ENCODE measurements at regions not wholly inside any gene's neighbourhood (a gene's known extent, or its start where the extent isn't known, plus 50 kb on each side); places are given as distances from the start of the nearest gene placed in this dataset.
"Not testable (repeated sequence)": the region's sequence is repeated elsewhere in the genome, so short reads cannot be mapped to it uniquely, and the experiment has no call there.

- DNase-seq; ATAC-seq (ENCODE audit: poor library complexity); intact Hi-C loops (cut with DNase I): not testable (repeated sequence)
Measured at GRCh38 chr2:91559886-91560614, 2868.6 kb downstream of the RPIA start.

DNA sequence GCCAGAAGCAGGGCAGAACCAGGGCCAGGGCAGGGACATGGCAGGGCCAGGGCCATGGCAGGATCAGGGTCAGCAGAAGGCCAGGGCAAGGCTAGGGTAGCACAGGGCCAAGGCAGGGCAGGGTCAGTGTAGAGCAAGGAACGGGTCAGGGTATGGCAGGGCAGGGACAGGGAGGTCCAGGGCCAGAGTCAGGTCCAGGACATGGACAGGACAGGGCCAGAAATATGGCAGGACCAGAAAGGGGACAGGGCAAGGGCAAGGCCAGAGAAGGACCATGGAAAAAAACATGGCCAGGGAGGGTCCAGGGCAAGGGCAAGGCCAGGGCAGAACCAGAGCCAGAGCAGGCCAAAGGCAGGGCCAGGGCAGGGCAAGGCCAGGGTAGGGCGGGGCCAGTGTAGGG is 2870.7 kb downstream of the RPIA start:
- ATAC-seq (ENCODE audit: poor library complexity); intact Hi-C loops (cut with DNase I); DNase-seq: not testable (repeated sequence)

DNA sequence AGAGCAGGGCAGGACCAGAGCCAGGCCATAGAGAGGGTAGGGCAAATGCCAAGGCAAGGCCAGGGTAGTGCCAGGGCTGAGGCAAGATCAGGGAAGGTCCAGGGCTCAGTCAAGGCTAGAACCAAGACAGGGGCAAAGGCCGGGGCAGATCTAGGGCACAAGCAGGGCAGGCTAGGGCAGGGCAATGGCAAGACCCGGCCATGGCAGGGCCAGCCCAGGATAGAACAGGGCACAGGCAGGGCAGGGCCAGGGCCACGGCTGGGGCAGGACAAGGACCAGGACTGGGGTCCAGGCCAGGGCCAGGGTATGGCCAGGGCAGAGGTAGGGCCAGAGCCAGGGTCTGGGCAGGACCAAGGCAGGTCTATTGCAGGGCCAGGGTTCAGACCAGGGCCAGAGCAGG is 2873.2 kb downstream of the RPIA start:
- ATAC-seq (ENCODE audit: poor library complexity); DNase-seq; intact Hi-C loops (cut with DNase I): not testable (repeated sequence)

GRCh38 chr2:91565689-91566430 is 2874.4 kb downstream of the RPIA start:
- intact Hi-C loops (cut with DNase I); ATAC-seq (ENCODE audit: poor library complexity): not testable (repeated sequence)
- DNase-seq: peak; percentile 32

GRCh38 chr2:91566611-91567010 is 2875.1 kb downstream of the RPIA start:
- DNase-seq: peak; percentile 22
- ATAC-seq (ENCODE audit: poor library complexity); intact Hi-C loops (cut with DNase I): not testable (repeated sequence)

DNA sequence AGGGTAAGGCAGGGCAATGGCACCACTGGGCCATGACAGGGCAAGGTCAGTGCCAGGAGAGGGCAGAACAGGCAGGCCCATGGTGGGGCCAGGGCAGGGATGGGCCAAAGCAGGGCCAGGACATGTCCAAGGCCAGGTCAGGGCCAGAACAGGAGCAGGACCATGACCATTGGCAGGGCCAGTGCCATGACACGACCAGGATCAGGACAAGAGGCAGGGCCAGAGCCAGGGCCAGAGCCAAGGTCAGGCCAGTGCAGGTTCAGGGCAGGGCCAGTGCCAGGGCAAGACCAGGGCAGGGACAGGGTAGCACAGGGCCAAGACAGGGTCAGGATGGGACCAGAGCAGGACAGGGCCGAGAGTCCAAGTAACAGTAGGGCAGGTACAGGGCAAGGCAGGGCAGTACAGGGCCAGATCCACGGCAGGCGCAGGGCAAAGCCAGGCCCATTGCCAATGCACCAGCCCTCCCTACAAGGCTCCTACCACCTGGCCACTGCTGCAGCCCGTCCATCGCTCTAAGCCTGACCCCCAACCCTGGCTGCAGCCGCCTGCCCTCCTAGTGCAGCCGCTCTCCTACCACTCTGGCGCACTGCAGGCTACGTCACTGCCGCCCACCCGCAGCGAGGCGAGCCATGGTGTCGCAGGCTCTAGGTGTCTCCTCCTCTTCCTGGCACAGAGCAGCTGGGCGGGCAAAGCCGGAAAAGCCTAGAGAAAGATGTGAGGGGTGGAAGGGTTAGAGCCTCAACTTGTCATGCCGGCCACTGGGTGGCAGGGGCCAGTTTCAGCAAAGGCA is 2876.3 kb downstream of the RPIA start:
- ATAC-seq (ENCODE audit: poor library complexity); DNase-seq; intact Hi-C loops (cut with DNase I): not testable (repeated sequence)

GRCh38 chr2:91568391-91569338 is 2877.2 kb downstream of the RPIA start:
- intact Hi-C loops (cut with DNase I); DNase-seq; ATAC-seq (ENCODE audit: poor library complexity): not testable (repeated sequence)

GRCh38 chr2:91571239-91571923 is 2879.9 kb downstream of the RPIA start:
- intact Hi-C loops (cut with DNase I); ATAC-seq (ENCODE audit: poor library complexity); DNase-seq: not testable (repeated sequence)

- intact Hi-C loops (cut with DNase I); ATAC-seq (ENCODE audit: poor library complexity); DNase-seq: not testable (repeated sequence)
Measured at GRCh38 chr2:91573018-91573417, 2881.5 kb downstream of the RPIA start.

- DNase-seq; ATAC-seq (ENCODE audit: poor library complexity); intact Hi-C loops (cut with DNase I): not testable (repeated sequence)
Measured at GRCh38 chr2:91573755-91574154, 2882.3 kb downstream of the RPIA start.

GRCh38 chr2:91574255-91574654 is 2882.8 kb downstream of the RPIA start:
- DNase-seq; ATAC-seq (ENCODE audit: poor library complexity): not testable (repeated sequence)

DNA sequence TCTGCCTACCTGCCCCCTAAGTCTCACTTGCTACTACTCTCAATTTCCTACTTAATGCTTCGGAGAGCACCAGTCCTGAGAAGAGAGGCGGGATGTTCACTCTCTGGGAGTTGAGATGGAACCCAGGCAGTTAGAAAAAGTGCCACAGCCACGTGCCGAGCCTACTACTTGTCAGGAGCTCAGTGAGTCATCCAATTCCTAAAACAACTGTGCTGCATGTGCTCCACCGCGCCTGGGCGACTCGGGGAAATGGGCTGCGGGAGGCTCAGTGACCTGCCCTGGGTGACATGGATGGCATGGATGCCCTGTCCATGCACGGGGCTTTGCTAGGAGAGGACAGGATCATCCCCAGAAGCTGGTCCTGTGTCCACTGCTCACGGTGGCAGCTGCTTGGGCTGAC is 2884.2 kb downstream of the RPIA start:
- DNase-seq; ATAC-seq (ENCODE audit: poor library complexity); intact Hi-C loops (cut with DNase I): not testable (repeated sequence)

More at GRCh38 chr2:91574255-91574654, 2882.8 kb downstream of the RPIA start:
- intact Hi-C loops (cut with DNase I): not testable (repeated sequence)

- intact Hi-C loops (cut with DNase I); DNase-seq; ATAC-seq (ENCODE audit: poor library complexity): not testable (repeated sequence)
Measured at GRCh38 chr2:91577406-91577805, 2885.9 kb downstream of the RPIA start.

- ATAC-seq (ENCODE audit: poor library complexity): not testable (repeated sequence)
Measured at GRCh38 chr2:91578678-91579077, 2887.2 kb downstream of the RPIA start.

DNA sequence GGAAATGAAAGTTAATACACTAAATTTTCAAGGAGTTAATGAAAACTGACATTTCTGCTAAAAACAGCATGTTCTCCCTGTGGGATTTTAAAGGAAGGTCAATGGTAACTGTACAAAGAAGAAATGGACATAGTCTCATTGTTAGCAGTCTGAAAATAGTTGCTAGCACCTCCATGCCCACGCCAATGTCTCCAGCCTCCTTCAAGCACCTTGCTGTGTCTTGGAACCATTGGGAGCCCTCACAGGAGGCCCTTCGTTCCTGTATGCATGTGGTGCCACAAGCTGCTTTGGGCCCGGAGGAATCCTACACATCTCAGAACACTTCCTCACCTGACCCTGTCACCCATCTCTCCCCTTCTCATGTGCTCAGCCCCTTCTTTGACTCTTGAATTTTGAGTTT is 2888.1 kb downstream of the RPIA start:
- DNase-seq; ATAC-seq (ENCODE audit: poor library complexity); intact Hi-C loops (cut with DNase I): not testable (repeated sequence)

More at GRCh38 chr2:91578678-91579077, 2887.2 kb downstream of the RPIA start:
- DNase-seq; intact Hi-C loops (cut with DNase I): not testable (repeated sequence)

DNA sequence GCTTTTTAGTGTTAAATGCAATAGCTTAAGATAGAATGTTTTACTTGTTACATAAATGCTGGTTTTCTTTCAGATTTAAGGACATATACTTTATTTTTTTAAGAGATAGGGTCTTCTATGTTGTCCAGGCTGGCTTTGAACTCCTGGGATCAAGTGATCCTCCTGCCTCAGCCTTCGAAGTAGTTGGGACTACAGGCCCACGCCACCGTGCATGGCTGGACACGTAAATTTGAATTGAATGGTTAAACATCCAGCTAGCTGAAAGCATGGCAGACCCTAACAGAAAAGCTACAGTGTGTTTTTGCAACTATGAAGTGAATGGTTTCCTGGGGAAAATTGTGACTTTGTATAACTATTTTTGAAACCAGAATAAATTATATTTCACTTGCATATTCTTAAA is 2888.6 kb downstream of the RPIA start:
- DNase-seq; intact Hi-C loops (cut with DNase I); ATAC-seq (ENCODE audit: poor library complexity): not testable (repeated sequence)

DNA sequence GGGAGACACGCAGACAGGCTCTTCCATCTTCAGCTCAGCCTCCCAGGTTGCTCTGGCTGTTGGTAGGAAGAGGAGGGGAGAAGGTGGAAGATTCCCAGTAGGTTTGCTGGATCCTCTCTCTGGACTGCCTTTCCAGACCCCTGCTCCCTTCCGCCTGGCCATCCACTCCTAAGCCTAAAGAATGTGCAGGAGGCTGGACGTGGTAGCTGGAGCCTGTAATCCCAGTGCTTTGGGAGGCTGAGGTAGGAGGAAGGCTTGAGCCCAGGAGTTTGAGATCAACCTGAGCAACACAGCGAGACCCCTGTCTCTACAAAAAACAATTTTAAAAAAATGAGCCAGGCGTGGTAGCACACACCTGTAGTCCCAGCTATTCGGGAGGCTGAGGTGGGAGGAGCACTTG is 2895.6 kb downstream of the RPIA start:
- intact Hi-C loops (cut with DNase I); DNase-seq; ATAC-seq (ENCODE audit: poor library complexity): not testable (repeated sequence)

Data from Right ventricle myocardium superior (tissue), 1 donor.